COR-L47 (cell line): ENCODE measurements at regions not wholly inside any gene's neighbourhood (a gene's known extent, or its start where the extent isn't known, plus 50 kb on each side); places are given as distances from the start of the nearest gene placed in this dataset.
A peak's percentile ranks its signal among the peaks of the same experiment; 100 is the strongest.
"Not testable (repeated sequence)": the region's sequence is repeated elsewhere in the genome, so short reads cannot be mapped to it uniquely, and the experiment has no call there.

Source experiments
- DNase-seq: peaks from one replicate; lab custom pipeline; 2025; lab: John Stamatoyannopoulos, UW

GRCh38 chr18:76721207-76721996 is 101.0 kb upstream of the ZNF236 start:
- DNase-seq, result no peak

DNA sequence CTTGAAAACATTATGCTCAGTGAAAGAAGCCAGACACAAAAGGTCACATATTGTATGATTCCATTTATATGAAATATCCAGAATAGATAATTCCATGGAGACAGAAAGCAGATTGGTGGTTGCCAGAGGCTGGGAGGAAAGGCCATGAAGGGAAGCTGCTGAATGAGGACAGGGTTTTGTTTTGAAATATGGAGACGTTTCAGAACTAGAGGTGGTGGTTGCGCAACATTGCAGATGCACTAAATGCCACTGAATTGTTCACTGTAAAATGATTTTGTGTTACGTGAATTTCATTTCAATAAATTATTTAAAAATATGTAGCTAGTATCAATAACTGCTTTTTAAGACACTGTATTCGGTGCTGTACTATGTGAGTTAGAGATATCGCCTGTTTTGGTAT is 101.7 kb upstream of the ZNF236 start:
- DNase-seq, result no peak

- DNase-seq, result no peak
Observed at GRCh38 chr18:76715012-76715610, 107.2 kb upstream of the ZNF236 start.

GRCh38 chr18:76713432-76713831 is 108.9 kb upstream of the ZNF236 start:
- no peak for DNase-seq

DNA sequence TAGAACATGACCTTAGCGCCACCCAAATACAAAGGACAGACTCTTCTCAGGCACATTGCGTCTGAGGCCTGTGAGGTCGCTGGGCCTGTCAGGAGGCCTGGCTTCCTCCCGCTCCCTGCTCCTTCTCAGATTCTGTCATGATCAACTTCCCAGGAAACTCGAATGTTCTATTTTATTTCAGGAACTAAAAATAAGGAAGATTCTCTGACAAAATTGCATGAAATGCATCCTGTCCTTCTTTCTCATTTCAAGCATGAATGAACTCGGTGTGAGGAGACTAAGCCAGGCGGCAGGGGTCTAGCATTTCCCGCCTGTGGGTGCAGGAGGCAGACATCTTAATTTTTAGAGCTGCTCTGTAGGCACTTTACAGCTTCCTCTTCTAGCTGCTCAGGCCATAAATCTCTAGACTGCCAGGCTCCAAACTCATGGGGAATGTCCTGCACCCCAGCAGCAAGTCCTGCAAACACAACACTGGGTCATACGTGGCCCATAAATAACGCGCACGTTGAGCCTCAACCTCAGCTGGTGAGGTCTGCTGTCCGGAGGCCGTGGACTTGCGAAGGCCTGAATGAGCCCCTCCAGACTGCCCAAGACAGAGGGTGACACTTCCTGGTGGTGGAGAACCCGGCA is 109.7 kb upstream of the ZNF236 start:
- no peak for DNase-seq

- DNase-seq, result no peak
Observed at GRCh38 chr18:76710646-76711520, 111.5 kb upstream of the ZNF236 start.

- DNase-seq, result peak; percentile 86
Observed at GRCh38 chr18:76709659-76710645, 112.4 kb upstream of the ZNF236 start.

DNA sequence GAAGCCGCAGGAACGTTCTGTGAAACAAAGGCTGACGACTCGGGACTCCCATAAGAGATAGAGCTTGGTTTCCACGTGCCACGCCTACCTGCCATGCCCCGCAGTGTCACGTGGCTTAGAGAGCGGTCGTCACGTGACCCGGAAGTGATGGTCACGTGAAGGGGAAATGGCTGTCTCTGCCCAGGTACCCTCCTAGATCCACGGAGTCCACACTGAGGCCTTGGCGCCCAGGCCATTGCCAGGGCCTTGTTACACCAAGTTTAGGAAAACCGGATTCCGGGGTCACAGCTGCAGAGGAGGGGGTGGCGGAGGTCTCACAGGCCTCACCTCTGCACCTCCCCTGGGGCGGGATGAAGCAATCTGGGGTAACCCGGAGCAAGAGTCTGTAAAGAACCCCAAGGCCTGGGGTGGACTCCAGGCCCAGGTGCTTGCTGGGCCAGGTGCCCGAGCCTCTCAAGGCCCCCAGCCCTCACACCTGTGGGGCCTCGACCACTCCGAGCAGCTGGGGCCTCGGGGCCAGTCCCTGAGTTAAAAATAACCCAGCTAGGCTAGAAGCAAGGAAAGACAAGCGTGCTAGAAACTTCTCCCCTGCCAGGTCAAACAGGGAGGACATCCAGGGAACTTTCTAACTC is 113.5 kb upstream of the ZNF236 start:
- DNase-seq, result no peak

- DNase-seq, result no peak
Observed at GRCh38 chr18:76708071-76708721, 114.2 kb upstream of the ZNF236 start.

DNA sequence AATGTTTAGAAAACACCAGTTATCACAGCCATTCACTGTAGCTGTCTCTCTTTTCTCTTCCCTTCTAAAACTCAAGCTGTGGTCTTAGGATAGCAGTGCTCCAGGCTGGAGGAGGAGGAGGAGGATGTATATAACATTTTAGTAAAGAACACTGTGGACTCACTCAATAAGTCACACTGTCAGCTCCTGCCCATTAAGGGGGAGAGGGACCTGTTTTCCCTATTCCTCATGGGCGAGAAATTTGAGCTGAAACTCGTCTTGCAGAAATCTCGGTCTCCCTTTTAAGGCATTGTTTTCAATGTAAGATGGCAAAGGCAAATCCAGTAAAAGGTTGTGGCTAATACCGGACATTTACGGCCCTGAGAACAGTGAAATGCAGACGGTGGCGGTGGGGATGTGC is 114.8 kb upstream of the ZNF236 start:
- no peak for DNase-seq

DNA sequence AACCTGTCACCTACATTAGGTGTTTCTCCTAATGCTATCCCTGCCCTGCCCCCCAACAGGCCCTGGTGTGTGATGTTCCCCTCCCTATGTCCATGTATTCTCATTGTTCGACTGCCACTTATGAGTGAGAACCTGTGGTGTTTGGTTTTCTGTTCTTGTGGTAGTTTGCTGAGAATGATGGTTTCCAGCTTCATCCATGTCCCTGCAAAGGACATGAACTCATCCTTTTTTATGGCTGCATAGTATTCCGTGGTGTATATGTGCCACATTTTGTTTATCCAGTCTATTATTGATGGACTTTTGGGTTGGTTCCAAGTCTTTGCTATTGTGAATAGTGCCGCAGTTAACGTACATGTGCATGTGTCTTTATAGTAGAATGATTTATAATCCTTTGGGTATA is 117.8 kb upstream of the ZNF236 start:
- not testable (repeated sequence) for DNase-seq

DNA sequence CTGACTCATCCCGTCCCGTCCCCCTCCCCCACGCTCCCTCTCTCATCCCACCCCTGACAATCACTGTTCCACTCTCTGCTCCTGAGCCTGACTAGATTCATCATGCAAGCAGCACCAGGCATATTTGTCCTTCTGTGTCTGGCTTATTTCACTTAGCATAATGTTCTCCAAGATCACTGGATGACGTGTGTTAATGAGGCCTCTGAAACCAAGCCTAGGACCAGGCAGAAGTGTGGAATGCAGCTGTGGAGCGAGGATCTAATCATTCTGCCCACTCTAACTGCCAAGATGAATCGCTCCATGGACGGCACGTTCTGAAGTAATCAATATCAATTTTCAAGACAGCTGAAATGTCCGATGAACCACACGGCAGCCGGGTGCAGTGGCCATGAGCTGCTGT is 122.4 kb upstream of the ZNF236 start:
- DNase-seq, result no peak

DNA sequence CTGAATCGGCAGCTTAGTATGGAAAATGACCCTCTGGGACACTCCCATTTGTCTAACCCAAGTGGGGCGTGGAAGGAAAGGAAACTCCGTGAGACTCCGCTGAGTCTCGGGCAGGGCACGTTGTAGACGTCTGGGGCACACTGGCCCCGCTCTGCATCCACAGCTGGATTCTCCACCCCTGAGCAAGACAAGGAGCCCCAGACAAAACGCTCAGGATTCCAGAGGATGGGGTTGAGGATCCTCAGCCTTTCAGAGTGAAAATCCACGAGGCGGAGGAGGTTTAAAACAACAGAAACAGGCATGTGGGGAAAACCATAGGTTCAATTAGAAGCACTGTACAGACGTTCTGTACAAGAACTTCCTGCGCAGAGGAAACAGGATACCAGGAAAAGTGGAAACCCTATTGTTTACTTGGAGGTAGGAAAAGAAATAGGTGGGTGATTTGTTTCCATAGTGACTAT is 124.9 kb upstream of the ZNF236 start:
- DNase-seq, result peak; percentile 86

DNA sequence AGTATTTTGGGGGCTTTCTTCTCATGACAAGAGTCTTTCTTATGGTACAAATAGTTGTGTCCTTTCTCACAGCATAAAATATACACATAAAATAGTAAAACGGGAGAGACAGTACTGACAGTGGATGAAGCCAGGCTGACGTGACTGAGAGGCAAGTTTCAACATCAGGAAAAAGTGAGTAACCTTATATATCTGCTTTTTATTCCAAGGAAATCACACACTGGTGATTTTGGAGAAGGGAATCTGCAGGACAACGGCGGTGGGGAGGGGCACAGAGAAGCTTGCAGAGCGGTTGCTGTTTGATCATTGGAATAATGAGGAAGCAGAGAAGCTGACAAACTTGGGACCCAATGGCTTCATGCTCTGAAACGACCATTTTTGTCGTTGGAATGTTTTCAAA is 130.6 kb upstream of the ZNF236 start:
- DNase-seq, result no peak

- peak; percentile 11 for DNase-seq
Observed at GRCh38 chr18:76689646-76690264, 132.6 kb upstream of the ZNF236 start.

- no peak for DNase-seq
Observed at GRCh38 chr18:76688724-76689472, 133.5 kb upstream of the ZNF236 start.

GRCh38 chr18:76687304-76687962 is 134.9 kb upstream of the ZNF236 start:
- peak; percentile 37 for DNase-seq

- DNase-seq, result peak; percentile 80
Observed at GRCh38 chr18:76686737-76687231, 135.6 kb upstream of the ZNF236 start.
